Breast epithelium (tissue), 4 donors: ENCODE measurements at regions not wholly inside any gene's neighbourhood (a gene's known extent, or its start where the extent isn't known, plus 50 kb on each side); places are given as distances from the start of the nearest gene placed in this dataset.
"Not testable (repeated sequence)": the region's sequence is repeated elsewhere in the genome, so short reads cannot be mapped to it uniquely, and the experiment has no call there.

Experiments
- DNase-seq, 2 donors: peaks; one replicate each; pipeline ENCODE4 v3.0.0-alpha.2; 2019; ENCODE audit warnings: low spot score in 2 of 2
- H3K27ac ChIP-seq, 2 donors: fragments of 200-600 bp; sonication (generic) in 1 of 2; one replicate each; pipeline ENCODE4 v1.5.1; 2016 to 2019; ENCODE audit warnings: mild to moderate bottlenecking in 1 of 2
- H3K27me3 ChIP-seq, 2 donors: fragments of 200-600 bp; sonication (generic) in 1 of 2; one replicate each; pipeline versions ENCODE4 v1.5.1 to v1.6.0; 2017 to 2019; ENCODE audit warnings: control low read depth in 1 of 2, mild to moderate bottlenecking in 1 of 2
- H3K36me3 ChIP-seq: fragments of 200-600 bp; one replicate; pipeline ENCODE4 v1.5.1; 2019
- H3K4me1 ChIP-seq, 2 donors: fragments of 200-600 bp; sonication (generic); one replicate each; pipeline ENCODE4 v1.5.1; 2016 to 2019; ENCODE audit warnings: control low read depth in 1 of 2
- H3K4me3 ChIP-seq, 3 donors: fragments of 200-600 bp; sonication (generic); 1 replicate in 2 of 3; 2 replicates in 1 of 3; pipeline ENCODE4 v1.5.1; 2016 to 2019; ENCODE audit warnings: mild to moderate bottlenecking in 3 of 3, moderate library complexity in 2 of 3
- H3K9me3 ChIP-seq, 2 donors: fragments of 200-600 bp; sonication (generic) in 1 of 2; one replicate each; pipeline ENCODE4 v1.5.1; 2016 to 2019; ENCODE audit warnings: control low read depth in 1 of 2
- POLR2A ChIP-seq: fragments of 450-650 bp; IDR thresholded peaks from one replicate; pipeline ENCODE4 v1.6.1; 2016; ENCODE audit warnings: antibody characterized with exemption, mild to moderate bottlenecking, moderate library complexity
- POLR2AphosphoS5 ChIP-seq, 3 donors: sonication (generic); formaldehyde crosslinking; IDR thresholded peaks; one replicate each; pipeline ENCODE4 v1.6.1; 2017; ENCODE audit warnings: antibody characterized with exemption in 3 of 3
- intact Hi-C: fragments of 100-400 bp; cut with DNase I; formaldehyde crosslinking; loops from one replicate; pipeline ENCODE4 v1.15.1; 2023; ENCODE audit warnings: low total_unique reads
- TF ChIP-seq, protein P1 (sequence below), 3 donors: fragments of 450-650 bp; IDR thresholded peaks; one replicate each; pipeline ENCODE4 v1.5.1; 2016 to 2017; ENCODE audit warnings: antibody characterized with exemption in 3 of 3, mild to moderate bottlenecking in 3 of 3, moderate library complexity in 3 of 3

DNA sequence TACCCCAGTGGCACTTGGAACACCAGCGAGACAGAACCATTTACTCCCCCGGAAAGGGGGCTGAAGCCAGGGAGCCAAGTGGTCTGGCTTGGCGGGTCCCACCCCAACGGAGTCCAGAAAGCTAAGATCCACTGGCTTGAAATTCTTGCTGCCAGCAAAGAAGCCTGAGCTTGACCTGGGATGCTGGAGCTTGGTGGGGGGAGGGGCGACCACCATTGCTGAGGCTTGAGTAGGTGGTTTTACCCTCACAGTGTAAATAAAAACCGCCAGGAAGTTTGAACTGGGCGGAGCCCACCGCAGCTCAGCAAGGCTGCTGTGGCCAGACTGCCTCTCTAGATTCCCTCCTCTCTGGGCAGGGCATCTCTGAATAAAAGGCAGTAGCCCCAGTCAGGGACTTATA is 62.8 kb downstream of the RPS24 start:
- intact Hi-C loops: not testable (repeated sequence)

GRCh38 chr10:78102593-78102992 is 68.9 kb downstream of the RPS24 start:
- intact Hi-C loops: not testable (repeated sequence)
- H3K9me3 ChIP-seq: peaks cover 9 to 39% of the 10 kb centered on the region in 2 donors

More for the DNA sequence above, 62.8 kb downstream of the RPS24 start:
- H3K27ac ChIP-seq, H3K36me3 ChIP-seq, H3K4me1 ChIP-seq, H3K27me3 ChIP-seq, H3K4me3 ChIP-seq, DNase-seq: not testable (repeated sequence)
- peaks cover 0 to 11% of the 10 kb centered on the region in 2 donors for H3K9me3 ChIP-seq

DNA sequence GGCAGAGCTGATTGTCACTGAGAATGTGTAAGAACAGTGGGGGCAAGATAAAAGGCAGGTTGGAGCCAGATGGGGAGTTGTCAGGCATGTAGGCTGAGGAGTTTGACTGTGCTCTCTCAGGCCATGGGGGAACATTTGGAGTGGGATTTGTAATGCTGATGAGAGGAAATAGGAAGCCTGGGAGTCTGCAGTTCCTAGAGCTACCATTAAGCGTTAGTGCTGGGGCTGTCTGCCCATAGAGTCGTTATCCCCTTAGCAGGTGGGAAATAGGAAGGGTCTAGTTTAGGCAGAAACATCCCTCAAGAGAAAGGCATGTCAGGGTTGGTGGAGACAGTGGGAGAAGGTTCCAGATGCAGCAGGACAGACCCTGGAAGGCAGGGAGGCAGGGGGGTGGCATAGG is 75.5 kb downstream of the RPS24 start:
- no peak for DNase-seq
- TF ChIP-seq POLR2AphosphoS5 (IDR thresholded peaks at IDR 0.05) (no peak), POLR2A (no peak)
- peaks cover 5 to 11% of the 10 kb centered on the region in 2 donors for H3K9me3 ChIP-seq
- intact Hi-C loops: no loop called here
- no peaks in the 10 kb centered on the region for H3K36me3 ChIP-seq
- no peaks in the 10 kb centered on the region for H3K27me3 ChIP-seq
- H3K4me1 ChIP-seq: no peaks in the 10 kb centered on the region
- no peak overlapping the region for H3K4me3 ChIP-seq
- no peak overlapping the region for H3K27ac ChIP-seq

More at GRCh38 chr10:78102593-78102992, 68.9 kb downstream of the RPS24 start:
- not testable (repeated sequence) for H3K27me3 ChIP-seq, DNase-seq, H3K36me3 ChIP-seq, H3K4me1 ChIP-seq, H3K27ac ChIP-seq, H3K4me3 ChIP-seq

- Histone ChIP-seq H3K36me3 (no peaks in the 10 kb centered on the region), H3K27ac (no peak overlapping the region), H3K27me3 (no peaks in the 10 kb centered on the region), H3K9me3 (no peaks in the 10 kb centered on the region), H3K4me3 (no peak overlapping the region), H3K4me1 (no peaks in the 10 kb centered on the region)
- DNase-seq: no peak
- intact Hi-C loops: no loop called here
- TF ChIP-seq POLR2A (no peak), POLR2AphosphoS5 (IDR thresholded peaks at IDR 0.05) (no peak)
- TF ChIP-seq, protein P1, sequence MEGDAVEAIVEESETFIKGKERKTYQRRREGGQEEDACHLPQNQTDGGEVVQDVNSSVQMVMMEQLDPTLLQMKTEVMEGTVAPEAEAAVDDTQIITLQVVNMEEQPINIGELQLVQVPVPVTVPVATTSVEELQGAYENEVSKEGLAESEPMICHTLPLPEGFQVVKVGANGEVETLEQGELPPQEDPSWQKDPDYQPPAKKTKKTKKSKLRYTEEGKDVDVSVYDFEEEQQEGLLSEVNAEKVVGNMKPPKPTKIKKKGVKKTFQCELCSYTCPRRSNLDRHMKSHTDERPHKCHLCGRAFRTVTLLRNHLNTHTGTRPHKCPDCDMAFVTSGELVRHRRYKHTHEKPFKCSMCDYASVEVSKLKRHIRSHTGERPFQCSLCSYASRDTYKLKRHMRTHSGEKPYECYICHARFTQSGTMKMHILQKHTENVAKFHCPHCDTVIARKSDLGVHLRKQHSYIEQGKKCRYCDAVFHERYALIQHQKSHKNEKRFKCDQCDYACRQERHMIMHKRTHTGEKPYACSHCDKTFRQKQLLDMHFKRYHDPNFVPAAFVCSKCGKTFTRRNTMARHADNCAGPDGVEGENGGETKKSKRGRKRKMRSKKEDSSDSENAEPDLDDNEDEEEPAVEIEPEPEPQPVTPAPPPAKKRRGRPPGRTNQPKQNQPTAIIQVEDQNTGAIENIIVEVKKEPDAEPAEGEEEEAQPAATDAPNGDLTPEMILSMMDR (IDR thresholded peaks at IDR 0.05): no peak
Observed at GRCh38 chr10:78115135-78115853, 81.6 kb downstream of the RPS24 start.

DNA sequence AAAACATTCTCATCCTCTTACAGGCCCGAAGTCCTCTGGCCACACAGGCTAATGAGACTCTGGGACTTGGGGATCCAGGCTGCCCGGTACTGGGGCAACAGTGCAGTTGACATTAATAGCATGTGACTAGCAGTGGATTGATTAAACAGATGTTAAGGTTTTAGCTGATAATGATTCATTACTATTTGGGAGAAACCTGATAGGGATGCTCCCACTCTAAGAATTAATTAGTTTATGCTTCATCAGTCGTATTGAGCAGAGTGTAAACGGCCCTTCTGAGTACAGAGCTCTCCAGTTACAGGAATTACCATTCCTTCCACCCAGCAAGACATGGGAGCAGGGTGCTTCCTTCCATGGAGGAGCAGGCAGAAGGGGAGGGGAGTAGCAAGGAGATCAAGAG is 82.7 kb downstream of the RPS24 start:
- no peaks in the 10 kb centered on the region for H3K4me1 ChIP-seq
- H3K27me3 ChIP-seq: no peaks in the 10 kb centered on the region
- no peaks in the 10 kb centered on the region for H3K36me3 ChIP-seq
- H3K9me3 ChIP-seq: no peaks in the 10 kb centered on the region
- TF ChIP-seq, protein P1 (IDR thresholded peaks at IDR 0.05): no peak
- TF ChIP-seq POLR2A: no peak
- TF ChIP-seq POLR2AphosphoS5 (IDR thresholded peaks at IDR 0.05): no peak
- no peak overlapping the region for H3K4me3 ChIP-seq
- H3K27ac ChIP-seq: no peak overlapping the region
- no peak for DNase-seq
- intact Hi-C loops: no loop called here

DNA sequence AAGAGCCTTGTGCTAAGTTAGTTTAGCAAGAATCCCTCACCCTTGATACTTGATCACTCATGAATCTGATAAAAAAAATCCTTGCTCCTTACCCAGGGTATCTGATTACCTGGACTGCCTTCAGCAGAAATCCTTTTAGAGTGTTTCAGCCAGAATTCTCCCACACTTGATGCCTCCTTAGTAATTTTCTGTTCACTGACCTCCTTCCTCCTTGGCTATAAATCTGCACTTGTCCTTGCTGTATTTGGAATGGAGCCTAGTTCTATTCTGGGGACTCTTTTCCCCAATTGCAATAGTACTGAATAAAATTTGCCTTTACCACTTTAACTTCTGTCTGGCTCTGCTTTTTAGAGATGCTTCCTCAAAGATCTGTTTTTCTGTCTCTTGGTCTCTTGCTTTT is 84.9 kb downstream of the RPS24 start:
- intact Hi-C loops: no loop called here
- Histone ChIP-seq H3K36me3 (no peaks in the 10 kb centered on the region), H3K27me3 (no peaks in the 10 kb centered on the region), H3K4me1 (no peaks in the 10 kb centered on the region), H3K9me3 (peaks cover 11 to 19% of the 10 kb centered on the region in 2 donors), H3K4me3 (no peak overlapping the region), H3K27ac (no peak overlapping the region)
- TF ChIP-seq POLR2AphosphoS5 (IDR thresholded peaks at IDR 0.05) (no peak), POLR2A (no peak)
- TF ChIP-seq, protein P1 (IDR thresholded peaks at IDR 0.05): no peak
- DNase-seq: no peak

GRCh38 chr10:78121801-78122200 is 88.1 kb downstream of the RPS24 start:
- no peak for TF ChIP-seq POLR2AphosphoS5 (IDR thresholded peaks at IDR 0.05)
- no peak for TF ChIP-seq POLR2A
- TF ChIP-seq, protein P1 (IDR thresholded peaks at IDR 0.05): no peak
- intact Hi-C loops: no loop called here
- no peaks in the 10 kb centered on the region for H3K27me3 ChIP-seq

More at GRCh38 chr10:78121801-78122200, 88.1 kb downstream of the RPS24 start:
- H3K36me3 ChIP-seq: no peaks in the 10 kb centered on the region
- no peak for DNase-seq
- H3K27ac ChIP-seq: no peak overlapping the region
- no peak overlapping the region for H3K4me3 ChIP-seq
- no peaks in the 10 kb centered on the region for H3K4me1 ChIP-seq
- peaks cover 11 to 21% of the 10 kb centered on the region in 2 donors for H3K9me3 ChIP-seq
